H9 (cell line): ENCODE measurements at regions not wholly inside any gene's neighbourhood (a gene's known extent, or its start where the extent isn't known, plus 50 kb on each side); places are given as distances from the start of the nearest gene placed in this dataset.

Experiments used
- DNase-seq: peaks from one replicate; pipeline ENCODE4 v3.0.0-alpha.2; 2017
- H2AFZ ChIP-seq: one replicate; pipeline ENCODE4 v1.6.1; 2013; ENCODE audit warnings: mild to moderate bottlenecking, low read length, control low read depth, moderate library complexity
- H2AK5ac ChIP-seq: 2 replicates; pipeline ENCODE4 v1.6.1; 2013; ENCODE audit warnings: low read length, control low read depth, mixed read lengths; ENCODE audit not compliant: insufficient read length
- H2BK120ac ChIP-seq: one replicate; pipeline ENCODE4 v1.6.1; 2013; ENCODE audit warnings: low read depth, mild to moderate bottlenecking, low read length, control low read depth, inconsistent platforms; ENCODE audit not compliant: poor library complexity, severe bottlenecking
- H2BK12ac ChIP-seq: 2 replicates; pipeline ENCODE4 v1.6.1; 2013; ENCODE audit warnings: low read length, control low read depth, mixed read lengths, low read depth; ENCODE audit not compliant: insufficient read length
- H2BK15ac ChIP-seq: 2 replicates; pipeline ENCODE4 v1.6.1; 2013; ENCODE audit warnings: low read depth, low read length, control low read depth
- H2BK20ac ChIP-seq: one replicate; pipeline ENCODE4 v1.6.1; 2013; ENCODE audit warnings: low read depth, mild to moderate bottlenecking, low read length, control low read depth, inconsistent platforms; ENCODE audit not compliant: poor library complexity, severe bottlenecking
- H2BK5ac ChIP-seq: 2 replicates; pipeline ENCODE4 v1.6.1; 2013; ENCODE audit warnings: low read length, control low read depth, mixed read lengths; ENCODE audit not compliant: insufficient read length
- H3K14ac ChIP-seq: 2 replicates; pipeline ENCODE4 v1.6.1; 2013; ENCODE audit warnings: low read length, control low read depth; ENCODE audit not compliant: insufficient read depth
- H3K18ac ChIP-seq: 2 replicates; pipeline ENCODE4 v1.6.1; 2013; ENCODE audit warnings: low read depth, mild to moderate bottlenecking, mixed read lengths, low read length, control low read depth; ENCODE audit not compliant: insufficient read length
- H3K23ac ChIP-seq: 2 replicates; pipeline ENCODE4 v1.6.1; 2013; ENCODE audit warnings: low read length, control low read depth, mixed read lengths, low read depth; ENCODE audit not compliant: insufficient read length
- H3K23me2 ChIP-seq: 2 replicates; pipeline ENCODE4 v1.6.1; 2013; ENCODE audit warnings: low read depth, mild to moderate bottlenecking, mixed read lengths, low read length, control low read depth; ENCODE audit not compliant: insufficient read length, poor library complexity, severe bottlenecking
- H3K27ac ChIP-seq: 2 replicates; pipeline ENCODE4 v1.5.1; 2013; ENCODE audit warnings: low read length, control low read depth, mixed read lengths, low read depth; ENCODE audit not compliant: insufficient read length
- H3K27me3 ChIP-seq: 2 replicates; pipeline ENCODE4 v1.6.1; 2013; ENCODE audit warnings: low read length, control low read depth, inconsistent platforms; ENCODE audit not compliant: insufficient read depth
- H3K4ac ChIP-seq: 2 replicates; pipeline ENCODE4 v1.6.1; 2013; ENCODE audit warnings: low read depth, mild to moderate bottlenecking, control low read depth, inconsistent platforms, low read length, moderate library complexity
- H3K4me1 ChIP-seq: 2 replicates; pipeline ENCODE4 v1.6.1; 2013; ENCODE audit warnings: low read length, control low read depth, inconsistent platforms; ENCODE audit not compliant: insufficient read depth
- H3K4me2 ChIP-seq: 2 replicates; pipeline ENCODE4 v1.6.1; 2013; ENCODE audit warnings: low read length, control low read depth, mixed read lengths; ENCODE audit not compliant: insufficient read length, insufficient read depth
- H3K56ac ChIP-seq: 2 replicates; pipeline ENCODE4 v1.6.1; 2013; ENCODE audit warnings: low read depth, mild to moderate bottlenecking, mixed read lengths, low read length, control low read depth; ENCODE audit not compliant: insufficient read length
- H3K79me1 ChIP-seq: 2 replicates; pipeline ENCODE4 v1.6.1; 2013; ENCODE audit warnings: low read depth, mild to moderate bottlenecking, moderate library complexity, low read length, control low read depth, inconsistent platforms; ENCODE audit not compliant: insufficient read depth, poor library complexity, severe bottlenecking
- H3K79me2 ChIP-seq: 2 replicates; pipeline ENCODE4 v1.6.1; 2013; ENCODE audit warnings: low read length, control low read depth, inconsistent platforms; ENCODE audit not compliant: insufficient read depth
- H3K9ac ChIP-seq: 2 replicates; pipeline ENCODE4 v1.6.1; 2013; ENCODE audit warnings: low read length, control low read depth, mixed read lengths; ENCODE audit not compliant: insufficient read length; ENCODE audit errors: extremely low read depth
- H3K9me3 ChIP-seq: one replicate; pipeline ENCODE4 v1.6.1; 2013; ENCODE audit warnings: low read depth, low read length, inconsistent platforms; ENCODE audit not compliant: control insufficient read depth
- H3T11ph ChIP-seq: one replicate; pipeline ENCODE4 v1.6.1; 2013; ENCODE audit warnings: mild to moderate bottlenecking, low read length, control low read depth, inconsistent platforms
- H4K20me1 ChIP-seq: one replicate; pipeline ENCODE4 v1.6.1; 2013; ENCODE audit not compliant: control insufficient read depth, insufficient read length, insufficient read depth
- H4K5ac ChIP-seq: 2 replicates; pipeline ENCODE4 v1.6.1; 2013; ENCODE audit warnings: low read depth, mild to moderate bottlenecking, mixed read lengths, low read length, control low read depth; ENCODE audit not compliant: insufficient read length
- H4K8ac ChIP-seq: replicated peaks from 2 replicates; pipeline ENCODE4 v1.6.1; 2013; ENCODE audit warnings: low read length, control low read depth, mixed read lengths, low read depth; ENCODE audit not compliant: insufficient read length
- H4K91ac ChIP-seq: 2 replicates; pipeline ENCODE4 v1.6.1; 2013; ENCODE audit warnings: low read depth, mild to moderate bottlenecking, moderate library complexity, mixed read lengths, low read length, control low read depth; ENCODE audit not compliant: insufficient read length
- H3K27ac Mint-ChIP-seq, 3 experiments: 2 replicates in 2 of 3; 3 replicates in 1 of 3; pipeline ENCODE4 v1.8.0; 2020 to 2021; ENCODE audit warnings: mixed read lengths in 3 of 3, mild to moderate bottlenecking in 1 of 3, moderate library complexity in 1 of 3
- H3K27me3 Mint-ChIP-seq: 2 replicates; pipeline ENCODE4 v1.8.0; 2021; ENCODE audit warnings: low read depth, mild to moderate bottlenecking, moderate library complexity, mixed read lengths
- H3K36me3 Mint-ChIP-seq, 3 experiments: 2 replicates in 2 of 3; 3 replicates in 1 of 3; pipeline ENCODE4 v1.8.0; 2020 to 2021; ENCODE audit warnings: low read depth in 3 of 3, mixed read lengths in 3 of 3; ENCODE audit not compliant: insufficient read depth in 1 of 3
- H3K4me1 Mint-ChIP-seq, 2 experiments: 2 replicates each; pipeline ENCODE4 v1.8.0; 2020; ENCODE audit warnings: mixed read lengths in 2 of 2
- H3K4me3 Mint-ChIP-seq, 2 experiments: 2 replicates in 1 of 2; 3 replicates in 1 of 2; pipeline ENCODE4 v1.8.0; 2020 to 2021; ENCODE audit warnings: mild to moderate bottlenecking in 2 of 2, mixed read lengths in 2 of 2, moderate library complexity in 1 of 2
- H3K9me3 Mint-ChIP-seq, 2 experiments: 2 replicates in 1 of 2; 3 replicates in 1 of 2; pipeline ENCODE4 v1.8.0; 2020; ENCODE audit warnings: mild to moderate bottlenecking in 2 of 2, mixed read lengths in 2 of 2, moderate library complexity in 1 of 2
- WGBS: extraction: QIAGEN DNeasy Blood & Tissue Kit; methylation state at CpG from one replicate; pipeline ENCODE4 v1.1.7; 2013; ENCODE audit warnings: missing lambda C conversion rate, low lambda C conversion rate, mixed read lengths; ENCODE audit not compliant: insufficient read length; ENCODE audit errors: extremely low coverage; 5-methylcytosine and 5-hydroxymethylcytosine counted together
- TF ChIP-seq, protein P1 (sequence below): fragments of 200-600 bp; sonication (generic); conservative IDR thresholded peaks from 3 replicates; pipeline ENCODE4 v1.8.0; 2021; ENCODE audit warnings: antibody characterized with exemption, mild to moderate bottlenecking

GRCh38 chr5:3322642-3323041 lies 273.0 kb upstream of the IRX1 start:
- TF ChIP-seq, protein P1, sequence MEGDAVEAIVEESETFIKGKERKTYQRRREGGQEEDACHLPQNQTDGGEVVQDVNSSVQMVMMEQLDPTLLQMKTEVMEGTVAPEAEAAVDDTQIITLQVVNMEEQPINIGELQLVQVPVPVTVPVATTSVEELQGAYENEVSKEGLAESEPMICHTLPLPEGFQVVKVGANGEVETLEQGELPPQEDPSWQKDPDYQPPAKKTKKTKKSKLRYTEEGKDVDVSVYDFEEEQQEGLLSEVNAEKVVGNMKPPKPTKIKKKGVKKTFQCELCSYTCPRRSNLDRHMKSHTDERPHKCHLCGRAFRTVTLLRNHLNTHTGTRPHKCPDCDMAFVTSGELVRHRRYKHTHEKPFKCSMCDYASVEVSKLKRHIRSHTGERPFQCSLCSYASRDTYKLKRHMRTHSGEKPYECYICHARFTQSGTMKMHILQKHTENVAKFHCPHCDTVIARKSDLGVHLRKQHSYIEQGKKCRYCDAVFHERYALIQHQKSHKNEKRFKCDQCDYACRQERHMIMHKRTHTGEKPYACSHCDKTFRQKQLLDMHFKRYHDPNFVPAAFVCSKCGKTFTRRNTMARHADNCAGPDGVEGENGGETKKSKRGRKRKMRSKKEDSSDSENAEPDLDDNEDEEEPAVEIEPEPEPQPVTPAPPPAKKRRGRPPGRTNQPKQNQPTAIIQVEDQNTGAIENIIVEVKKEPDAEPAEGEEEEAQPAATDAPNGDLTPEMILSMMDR: no peak
- no peak overlapping the region for H2BK120ac ChIP-seq
- H3K79me2 ChIP-seq: no peaks in the 10 kb centered on the region
- H3K4ac ChIP-seq: no peak overlapping the region
- no peaks in the 10 kb centered on the region for H4K20me1 ChIP-seq
- no peak overlapping the region for H2BK15ac ChIP-seq
- no peak overlapping the region for H2BK12ac ChIP-seq
- no peak overlapping the region for H2AK5ac ChIP-seq
- no peak overlapping the region for H2BK5ac ChIP-seq
- no peak overlapping the region for H3K27ac ChIP-seq
- H4K5ac ChIP-seq: no peak overlapping the region
- H3K27ac Mint-ChIP-seq: no peak overlapping the region
- H3K4me3 Mint-ChIP-seq: no peak overlapping the region
- H3K27me3 ChIP-seq: no peaks in the 10 kb centered on the region
- H3K9ac ChIP-seq: no peak overlapping the region
- H3K9me3 Mint-ChIP-seq: no peaks in the 10 kb centered on the region
- H3K18ac ChIP-seq: no peak overlapping the region
- 100% methylated on average over 3 of the region's 3 CpGs for WGBS
- H3K4me1 ChIP-seq: peaks cover 3% of the 10 kb centered on the region; the same call in 1 of the 2 replicates
- H3K56ac ChIP-seq: no peak overlapping the region
- no peaks in the 10 kb centered on the region for H3K27me3 Mint-ChIP-seq
- H3K36me3 Mint-ChIP-seq: no peaks in the 10 kb centered on the region
- no peaks in the 10 kb centered on the region for H3K23me2 ChIP-seq
- no peak overlapping the region for H3K4me2 ChIP-seq
- no peak overlapping the region for H4K91ac ChIP-seq
- H4K8ac ChIP-seq: no peak overlapping the region
- peaks cover 0 to 8% of the 10 kb centered on the region in 2 experiments; a peak in 2 of 4 replicates for H3K4me1 Mint-ChIP-seq
- no peak overlapping the region for H3K23ac ChIP-seq
- no peaks in the 10 kb centered on the region for H3K79me1 ChIP-seq
- no peaks in the 10 kb centered on the region for H3K9me3 ChIP-seq
- H3T11ph ChIP-seq: no peak overlapping the region
- no peak for DNase-seq
- H3K14ac ChIP-seq: no peak overlapping the region
- no peak overlapping the region for H2AFZ ChIP-seq
- no peak overlapping the region for H2BK20ac ChIP-seq
